H1 (cell line): ENCODE measurements at regions not wholly inside any gene's neighbourhood (a gene's known extent, or its start where the extent isn't known, plus 50 kb on each side); places are given as distances from the start of the nearest gene placed in this dataset.

Experiments
- CBX8 ChIP-seq: fragments of 300-800, 300-1000 bp; sonication (generic); IDR thresholded peaks from 2 replicates; pipeline ENCODE4 v1.7.1; 2016; ENCODE audit warnings: low read depth, low read length, borderline replicate concordance
- CHD2 ChIP-seq: IDR thresholded peaks from 2 replicates; pipeline ENCODE4 v1.6.1; 2012; ENCODE audit warnings: low read length, improper control_type of control experiment
- EP300 ChIP-seq, 2 experiments: IDR thresholded peaks; 1 replicate in 1 of 2; 2 replicates in 1 of 2; pipeline ENCODE4 v1.6.1; 2011 to 2012; ENCODE audit warnings: low read depth in 2 of 2, low read length in 2 of 2, mild to moderate bottlenecking in 2 of 2, borderline replicate concordance in 1 of 2, inconsistent platforms in 1 of 2, moderate library complexity in 1 of 2
- POU5F1 ChIP-seq: IDR thresholded peaks from 2 replicates; pipeline ENCODE4 v1.6.1; 2011; ENCODE audit warnings: low read depth, mild to moderate bottlenecking, low read length, moderate library complexity
- RXRA ChIP-seq: IDR thresholded peaks from 2 replicates; pipeline ENCODE4 v1.6.1; 2011; ENCODE audit warnings: low read depth, mild to moderate bottlenecking, low read length, moderate library complexity; ENCODE audit not compliant: insufficient read depth
- TAF7 ChIP-seq: optimal IDR thresholded peaks from 2 replicates; pipeline ENCODE3; 2011; ENCODE audit warnings: low read depth, mild to moderate bottlenecking, inconsistent platforms, low read length, moderate library complexity, borderline replicate concordance

- TF ChIP-seq POU5F1 (no peak), CHD2 (no peak), TAF7 (no peak), EP300 (IDR thresholded peaks at IDR 0.05; ENCODE audit: borderline replicate concordance in 1 of 2, low read depth in 2 of 2, low read length in 2 of 2) (no peak), CBX8 (no peak), RXRA (no peak)
Measured at GRCh38 chr10:2445370-2445769, 622.0 kb upstream of the PFKP start (continued).
